NCI-H2196 treated with DMSO at 0.1 percent for 48 hours (cell line): ENCODE measurements at regions not wholly inside any gene's neighbourhood (a gene's known extent, or its start where the extent isn't known, plus 50 kb on each side); places are given as distances from the start of the nearest gene placed in this dataset.

Source experiments
- DNase-seq: peaks from one replicate; lab custom pipeline; 2025; ENCODE audit not compliant: unreplicated experiment; lab: John Stamatoyannopoulos, UW

- no peak for DNase-seq
These were observed 220.7 kb downstream of the ENGASE start for GRCh38 chr17:79295307-79295706.

- no peak for DNase-seq
These were observed 219.9 kb downstream of the ENGASE start for GRCh38 chr17:79294459-79295071.

GRCh38 chr17:79292501-79292900 is 217.9 kb downstream of the ENGASE start:
- DNase-seq: no peak

DNA sequence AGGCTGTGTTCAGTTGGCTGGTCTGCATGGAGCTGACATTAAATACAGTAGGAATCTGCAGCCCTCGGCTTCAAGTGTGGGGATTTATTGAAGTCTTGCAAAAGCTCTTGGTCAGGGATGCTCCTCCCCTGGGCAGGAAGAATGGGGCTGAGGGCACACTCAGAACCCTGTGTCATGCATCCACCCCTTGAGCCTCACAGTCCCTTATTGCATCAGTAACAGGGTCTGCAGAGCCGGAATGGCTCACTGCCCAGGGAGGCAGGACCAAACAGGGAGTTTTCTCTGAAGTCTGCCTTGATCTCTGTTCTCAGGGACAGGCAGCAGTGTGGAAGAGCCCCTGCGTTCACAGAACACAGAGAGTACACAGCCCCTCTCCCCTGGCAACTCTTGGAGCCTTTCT is 216.8 kb downstream of the ENGASE start:
- DNase-seq: no peak

DNA sequence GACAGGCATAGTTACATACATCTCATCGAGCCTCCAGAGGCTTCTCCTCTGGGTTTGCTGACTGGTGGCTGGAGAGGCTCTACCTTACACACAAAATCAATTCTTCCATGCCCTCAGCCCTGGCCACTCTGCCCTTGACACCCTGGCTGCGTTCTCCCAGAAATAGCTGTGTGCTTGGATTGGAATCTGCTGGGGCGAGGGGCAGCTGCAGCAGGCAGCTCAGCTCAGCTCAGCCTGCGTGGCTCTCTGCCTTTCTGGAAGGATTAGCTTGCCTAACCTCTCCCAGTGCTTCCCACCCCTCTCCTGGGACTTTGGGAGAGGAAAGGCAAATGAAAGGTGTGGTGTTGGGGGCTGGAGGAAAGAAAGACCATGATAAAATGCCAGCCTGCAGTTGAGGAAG is 216.1 kb downstream of the ENGASE start:
- no peak for DNase-seq

GRCh38 chr17:79288950-79289349 is 214.3 kb downstream of the ENGASE start:
- no peak for DNase-seq

- no peak for DNase-seq
These were observed 211.8 kb downstream of the ENGASE start for GRCh38 chr17:79286440-79286839.

DNA sequence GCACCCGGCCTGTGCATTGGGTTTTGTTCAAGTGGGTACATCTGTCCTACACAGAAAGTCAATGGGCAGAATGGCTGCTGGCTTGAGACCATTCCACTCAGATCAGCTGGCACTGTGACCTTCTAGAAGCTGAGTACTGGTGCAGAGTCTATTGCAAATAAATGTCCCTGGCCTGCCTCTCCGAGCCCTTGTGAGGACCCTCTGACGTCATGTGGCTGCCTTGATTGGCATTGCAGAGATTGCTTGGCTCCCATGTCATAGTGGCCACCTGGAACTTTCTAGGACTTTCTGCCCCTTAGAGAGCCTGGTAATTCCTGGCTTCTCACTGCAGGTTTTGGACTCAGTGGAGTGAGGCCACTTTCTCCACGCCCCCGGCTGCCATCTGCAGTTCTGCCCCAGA is 211.3 kb downstream of the ENGASE start:
- DNase-seq: no peak

DNA sequence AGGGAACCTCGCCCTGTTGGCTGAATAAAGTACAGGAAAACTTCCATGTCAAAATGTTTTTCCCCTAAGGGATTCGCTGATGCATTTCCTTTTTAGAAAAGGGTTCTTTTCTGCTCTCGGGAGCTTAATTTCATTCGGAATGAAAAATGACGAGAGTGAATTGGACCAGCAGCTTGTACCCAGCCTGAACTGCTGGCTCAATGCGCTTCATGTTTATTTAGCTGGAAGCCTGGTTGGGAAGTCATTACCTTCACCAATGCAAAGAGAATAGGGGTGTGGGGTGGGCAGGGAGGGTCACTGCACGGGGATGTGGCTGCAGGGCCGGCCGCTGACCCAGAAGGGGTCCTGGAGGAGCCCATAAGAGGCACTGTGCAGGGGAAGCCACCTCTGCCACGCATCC is 207.7 kb downstream of the ENGASE start:
- no peak for DNase-seq

- no peak for DNase-seq
These were observed 207.2 kb downstream of the ENGASE start for GRCh38 chr17:79281803-79282202.

- DNase-seq: no peak
These were observed 206.4 kb downstream of the ENGASE start for GRCh38 chr17:79280866-79281572.

DNA sequence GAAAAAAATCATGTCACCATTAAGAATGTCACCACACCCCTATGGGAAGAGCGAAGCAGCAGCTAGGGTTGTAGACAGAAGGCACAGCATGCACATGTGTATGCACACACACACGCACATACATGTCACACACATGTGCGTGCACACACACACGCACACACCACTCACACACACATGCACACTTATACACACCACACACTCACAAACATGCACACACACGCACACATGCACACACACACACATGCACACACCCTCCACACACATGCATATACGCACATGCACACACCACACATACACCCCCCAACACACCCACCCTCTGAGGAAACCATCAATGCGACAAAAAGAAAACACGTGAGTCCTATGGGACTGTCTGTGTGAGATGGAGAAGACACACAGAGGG is 205.4 kb downstream of the ENGASE start:
- no peak for DNase-seq

DNA sequence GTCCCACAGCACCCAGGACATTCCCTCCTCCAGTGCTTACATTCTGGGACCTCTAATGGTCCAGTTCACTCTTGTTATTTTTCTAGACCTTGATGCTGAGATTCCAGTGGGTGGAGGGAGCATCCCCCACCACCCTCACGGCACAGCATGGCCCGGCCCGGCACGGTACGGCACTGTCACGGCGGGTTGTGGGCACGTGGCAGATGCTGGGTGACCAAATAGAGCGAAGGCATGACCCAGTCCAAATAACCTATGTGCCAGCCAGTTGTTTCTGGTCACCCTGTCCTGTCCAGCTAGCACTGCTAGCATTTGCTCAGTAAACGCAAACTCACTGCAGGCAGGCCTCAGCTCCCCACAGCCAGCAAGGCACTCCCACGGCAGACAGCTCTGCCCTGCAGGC is 204.7 kb downstream of the ENGASE start:
- no peak for DNase-seq

- no peak for DNase-seq
These were observed 202.2 kb downstream of the ENGASE start for GRCh38 chr17:79276821-79277220.

- DNase-seq: no peak
These were observed 199.0 kb downstream of the ENGASE start for GRCh38 chr17:79273660-79274059.

- no peak for DNase-seq
These were observed 198.1 kb downstream of the ENGASE start for GRCh38 chr17:79272666-79273219.

DNA sequence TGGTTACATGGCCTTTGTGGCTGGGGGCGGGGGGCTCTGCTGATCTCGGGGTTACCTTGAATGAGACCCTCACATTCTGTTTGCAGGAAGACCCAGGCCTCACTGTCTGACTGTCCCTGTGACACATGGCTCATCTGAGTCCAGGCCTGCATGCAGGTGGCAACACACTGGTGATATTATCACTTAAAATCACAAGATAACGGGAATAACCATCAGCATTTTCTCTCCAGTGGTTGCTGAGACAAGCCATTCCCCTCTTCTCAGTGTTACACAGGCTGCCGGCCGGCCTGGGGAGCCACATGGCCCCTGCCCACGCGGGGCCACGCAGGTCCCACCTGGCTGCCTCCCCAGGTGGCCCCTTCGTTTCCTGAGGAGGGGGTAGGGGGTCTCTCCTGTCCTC is 197.6 kb downstream of the ENGASE start:
- DNase-seq: no peak

- no peak for DNase-seq
These were observed 195.0 kb downstream of the ENGASE start for GRCh38 chr17:79269620-79270019.

- no peak for DNase-seq
These were observed 188.6 kb downstream of the ENGASE start for GRCh38 chr17:79263191-79263590.

- no peak for DNase-seq
These were observed 188.0 kb downstream of the ENGASE start for GRCh38 chr17:79262624-79263023.

DNA sequence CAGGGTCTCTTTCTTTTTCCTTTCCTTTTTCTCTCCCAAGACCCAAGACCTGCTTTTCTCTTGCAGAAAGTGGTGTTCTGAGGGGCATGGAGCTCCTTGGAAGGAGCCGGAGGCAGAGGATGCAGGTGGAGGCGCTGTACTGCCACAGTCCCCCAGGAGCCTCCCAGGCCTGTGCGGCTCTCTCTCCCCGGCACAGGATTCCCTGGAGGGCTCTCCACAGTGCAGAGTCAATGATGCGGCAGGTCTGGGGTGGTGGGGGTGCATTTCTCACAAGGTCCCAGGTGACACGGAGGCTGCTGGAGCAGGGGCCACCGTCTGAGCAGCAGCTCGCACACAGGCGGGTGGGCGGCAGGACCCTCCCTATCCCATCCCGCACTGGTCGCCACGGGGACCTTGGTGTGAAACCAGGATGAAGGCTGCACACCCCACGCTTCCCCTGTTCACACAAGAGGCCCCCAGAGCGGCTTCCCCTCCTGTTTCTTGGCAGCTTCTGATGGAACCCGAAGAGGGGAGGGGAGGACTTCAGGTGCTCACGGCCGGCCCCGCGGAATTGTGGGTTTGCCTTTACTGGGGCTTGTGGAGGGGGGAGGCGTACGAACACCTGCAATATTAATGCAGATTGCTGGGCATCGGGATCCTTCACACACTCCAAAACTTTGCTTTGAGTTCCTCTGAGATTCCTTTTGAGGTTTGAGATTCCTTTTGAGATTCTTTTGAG is 186.9 kb downstream of the ENGASE start:
- no peak for DNase-seq

DNA sequence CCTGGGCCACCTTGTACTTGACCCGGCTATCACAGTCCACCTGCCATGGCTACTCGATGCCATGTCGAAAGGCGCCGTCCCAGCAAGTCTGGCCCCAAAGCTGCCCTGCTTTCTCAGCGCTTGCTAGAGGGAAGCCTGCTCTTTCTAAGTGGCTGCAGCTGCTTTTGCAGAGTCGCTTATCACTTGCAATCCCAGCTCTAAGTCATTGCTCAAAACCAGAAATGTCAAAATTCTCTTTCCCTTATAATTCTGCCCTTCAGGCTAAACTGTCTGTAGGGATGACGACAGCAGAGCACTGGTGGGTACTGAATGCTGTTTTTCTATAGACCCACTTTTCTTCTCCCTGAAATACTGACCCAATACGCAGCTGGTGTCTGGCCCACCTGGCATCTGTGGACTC is 184.2 kb downstream of the ENGASE start:
- DNase-seq: no peak
